HepG2 (cell line): ENCODE measurements at regions not wholly inside any gene's neighbourhood (a gene's known extent, or its start where the extent isn't known, plus 50 kb on each side); places are given as distances from the start of the nearest gene placed in this dataset.

ENCODE experiments used
- BRF2 ChIP-seq: sonication (generic); formaldehyde crosslinking; IDR thresholded peaks from 2 replicates; pipeline ENCODE4 v1.8.1; 2022; ENCODE audit warnings: mild to moderate bottlenecking, missing genetic modification reagents
- HDAC6 ChIP-seq: fragments of 200-600 bp; sonication (generic); IDR thresholded peaks from 2 replicates; pipeline ENCODE4 v1.7.0; 2017; ENCODE audit warnings: mild to moderate bottlenecking, antibody characterized with exemption, low read length, low read depth
- NR0B2 ChIP-seq: sonication (generic); formaldehyde crosslinking; IDR thresholded peaks from 2 replicates; pipeline ENCODE4 v1.4.0; 2020; ENCODE audit warnings: mild to moderate bottlenecking, missing genetic modification reagents
- TAF15 ChIP-seq: fragments of 200-400 bp; formaldehyde crosslinking; IDR thresholded peaks from one replicate; pipeline ENCODE4 v1.6.1; 2018; ENCODE audit warnings: mild to moderate bottlenecking, low read depth, low read length; ENCODE audit not compliant: poor library complexity, severe bottlenecking
- ZBTB39 ChIP-seq: sonication (generic); formaldehyde crosslinking; IDR thresholded peaks from 2 replicates; pipeline ENCODE4 v1.5.0; 2020; ENCODE audit warnings: missing genetic modification reagents
- ZC3H4 ChIP-seq: sonication (generic); formaldehyde crosslinking; IDR thresholded peaks from 2 replicates; pipeline ENCODE4 v1.4.0; 2020; ENCODE audit warnings: missing genetic modification reagents, borderline replicate concordance
- ZMYM2 ChIP-seq: sonication (generic); formaldehyde crosslinking; IDR thresholded peaks from 2 replicates; pipeline ENCODE4 v1.8.0; 2022; ENCODE audit warnings: mild to moderate bottlenecking, missing genetic modification reagents
- ZNF362 ChIP-seq: sonication (generic); formaldehyde crosslinking; IDR thresholded peaks from 2 replicates; pipeline ENCODE4 v1.4.0; 2020; ENCODE audit warnings: missing genetic modification reagents, mild to moderate bottlenecking, borderline replicate concordance
- ZNF816 ChIP-seq: sonication (generic); formaldehyde crosslinking; IDR thresholded peaks from 2 replicates; pipeline ENCODE4 v1.8.0; 2022; ENCODE audit warnings: missing genetic modification reagents, mild to moderate bottlenecking, borderline replicate concordance

GRCh38 chr11:87967459-87967858, 207.8 kb downstream of the RAB38 start (continued):
- TF ChIP-seq ZBTB39 (CRISPR knock-in tag) (no peak), BRF2 (CRISPR knock-in tag) (no peak), HDAC6 (no peak), NR0B2 (CRISPR knock-in tag) (no peak), ZNF816 (CRISPR knock-in tag) (no peak), TAF15 (no peak), ZMYM2 (CRISPR knock-in tag) (no peak), ZNF362 (CRISPR knock-in tag) (no peak), ZC3H4 (CRISPR knock-in tag) (no peak)
